ENCODE measurements at regions not wholly inside any gene's neighbourhood (a gene's known extent, or its start where the extent isn't known, plus 50 kb on each side); places are given as distances from the start of the nearest gene placed in this dataset.

DNA sequence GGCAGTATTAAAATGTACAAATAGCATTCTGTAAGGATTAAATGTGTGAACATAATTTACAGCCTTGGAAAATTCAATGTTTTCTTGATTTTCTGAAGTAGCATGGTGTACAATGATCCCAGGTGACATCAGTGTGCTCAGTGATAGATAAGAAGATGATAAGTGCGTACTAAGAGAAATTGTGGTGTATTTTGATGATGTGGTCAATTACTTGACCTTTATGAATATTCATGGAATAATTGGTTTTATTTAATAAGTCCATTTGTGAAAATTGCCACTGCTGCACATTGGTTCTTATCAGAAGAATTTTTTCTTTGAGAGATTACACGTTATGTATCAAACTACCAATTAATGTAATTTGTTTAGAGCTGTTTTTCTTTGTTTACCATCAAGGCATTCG lies 128.8 kb downstream of the FOXG1 start:
- TF ChIP-seq POLR2A (IDR thresholded peaks at IDR 0.05) = no peak
- TF ChIP-seq, protein P1, sequence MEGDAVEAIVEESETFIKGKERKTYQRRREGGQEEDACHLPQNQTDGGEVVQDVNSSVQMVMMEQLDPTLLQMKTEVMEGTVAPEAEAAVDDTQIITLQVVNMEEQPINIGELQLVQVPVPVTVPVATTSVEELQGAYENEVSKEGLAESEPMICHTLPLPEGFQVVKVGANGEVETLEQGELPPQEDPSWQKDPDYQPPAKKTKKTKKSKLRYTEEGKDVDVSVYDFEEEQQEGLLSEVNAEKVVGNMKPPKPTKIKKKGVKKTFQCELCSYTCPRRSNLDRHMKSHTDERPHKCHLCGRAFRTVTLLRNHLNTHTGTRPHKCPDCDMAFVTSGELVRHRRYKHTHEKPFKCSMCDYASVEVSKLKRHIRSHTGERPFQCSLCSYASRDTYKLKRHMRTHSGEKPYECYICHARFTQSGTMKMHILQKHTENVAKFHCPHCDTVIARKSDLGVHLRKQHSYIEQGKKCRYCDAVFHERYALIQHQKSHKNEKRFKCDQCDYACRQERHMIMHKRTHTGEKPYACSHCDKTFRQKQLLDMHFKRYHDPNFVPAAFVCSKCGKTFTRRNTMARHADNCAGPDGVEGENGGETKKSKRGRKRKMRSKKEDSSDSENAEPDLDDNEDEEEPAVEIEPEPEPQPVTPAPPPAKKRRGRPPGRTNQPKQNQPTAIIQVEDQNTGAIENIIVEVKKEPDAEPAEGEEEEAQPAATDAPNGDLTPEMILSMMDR (IDR thresholded peaks at IDR 0.05) = no peak
